ENCODE measurements at regions not wholly inside any gene's neighbourhood (a gene's known extent, or its start where the extent isn't known, plus 50 kb on each side); places are given as distances from the start of the nearest gene placed in this dataset.

- TF ChIP-seq, protein P1, sequence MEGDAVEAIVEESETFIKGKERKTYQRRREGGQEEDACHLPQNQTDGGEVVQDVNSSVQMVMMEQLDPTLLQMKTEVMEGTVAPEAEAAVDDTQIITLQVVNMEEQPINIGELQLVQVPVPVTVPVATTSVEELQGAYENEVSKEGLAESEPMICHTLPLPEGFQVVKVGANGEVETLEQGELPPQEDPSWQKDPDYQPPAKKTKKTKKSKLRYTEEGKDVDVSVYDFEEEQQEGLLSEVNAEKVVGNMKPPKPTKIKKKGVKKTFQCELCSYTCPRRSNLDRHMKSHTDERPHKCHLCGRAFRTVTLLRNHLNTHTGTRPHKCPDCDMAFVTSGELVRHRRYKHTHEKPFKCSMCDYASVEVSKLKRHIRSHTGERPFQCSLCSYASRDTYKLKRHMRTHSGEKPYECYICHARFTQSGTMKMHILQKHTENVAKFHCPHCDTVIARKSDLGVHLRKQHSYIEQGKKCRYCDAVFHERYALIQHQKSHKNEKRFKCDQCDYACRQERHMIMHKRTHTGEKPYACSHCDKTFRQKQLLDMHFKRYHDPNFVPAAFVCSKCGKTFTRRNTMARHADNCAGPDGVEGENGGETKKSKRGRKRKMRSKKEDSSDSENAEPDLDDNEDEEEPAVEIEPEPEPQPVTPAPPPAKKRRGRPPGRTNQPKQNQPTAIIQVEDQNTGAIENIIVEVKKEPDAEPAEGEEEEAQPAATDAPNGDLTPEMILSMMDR (IDR thresholded peaks at IDR 0.05; ENCODE audit: insufficient read depth, low read length): no peak
- TF ChIP-seq GABPA (IDR thresholded peaks at IDR 0.05; ENCODE audit: low read depth) (no peak), POLR2AphosphoS5 (IDR thresholded peaks at IDR 0.05; ENCODE audit: low read depth) (no peak)
Observed at GRCh38 chr14:53493860-53494259, 340.7 kb upstream of the DDHD1 start.

Data from HL-60 (cell line).